ENCODE measurements at regions not wholly inside any gene's neighbourhood (a gene's known extent, or its start where the extent isn't known, plus 50 kb on each side); places are given as distances from the start of the nearest gene placed in this dataset.

DNA sequence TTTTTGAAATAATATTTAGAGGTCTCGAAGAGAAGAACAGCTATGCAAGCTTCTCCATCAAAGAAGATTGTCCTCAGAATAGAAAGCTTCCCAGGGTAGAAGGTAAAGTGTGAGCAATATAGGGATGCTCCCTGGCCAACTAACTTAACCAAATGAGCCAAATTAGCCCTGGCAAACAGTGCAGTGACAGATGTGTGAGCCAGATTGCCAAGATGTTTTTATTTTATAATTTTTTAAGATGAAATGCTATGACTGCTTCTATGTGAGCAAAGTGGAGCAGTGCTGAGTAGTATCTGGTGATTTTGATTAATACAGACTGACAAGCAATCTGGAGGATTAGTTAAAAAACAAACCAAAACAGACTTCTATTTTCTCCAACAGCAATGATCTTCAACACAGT lies 202.1 kb downstream of the NOVA1 start:
- DNase-seq, result no peak

DNA sequence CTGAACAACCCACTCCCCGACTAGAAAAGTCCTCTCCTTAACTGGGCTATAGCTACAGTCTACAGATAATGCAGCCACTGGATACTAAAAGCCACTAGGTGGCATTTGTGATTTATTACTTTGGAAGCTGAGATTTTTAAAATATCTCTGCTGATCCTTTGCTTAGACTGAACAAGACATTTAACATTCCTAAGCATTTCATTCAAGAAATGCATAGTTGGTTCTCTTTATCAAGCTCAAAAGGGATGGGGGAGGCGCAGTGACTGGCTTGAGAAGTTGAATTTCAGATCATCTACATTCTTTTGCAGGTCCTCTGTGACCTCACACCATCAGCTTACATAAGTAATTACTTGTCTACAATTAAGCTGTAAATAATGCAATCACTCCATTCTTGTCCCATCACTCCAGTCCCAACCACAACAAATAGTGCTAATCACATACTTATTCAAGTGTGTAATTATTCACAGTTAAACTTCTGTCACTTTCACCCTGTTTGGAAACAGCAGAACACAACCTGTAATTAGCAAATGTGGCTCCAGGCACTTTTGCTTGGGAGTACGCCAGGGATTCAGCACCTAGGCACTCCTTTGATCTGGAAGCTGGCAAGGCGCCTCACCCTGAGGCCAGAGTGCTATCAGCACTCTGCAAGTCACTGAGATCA lies 203.6 kb downstream of the NOVA1 start:
- no peak for DNase-seq

DNA sequence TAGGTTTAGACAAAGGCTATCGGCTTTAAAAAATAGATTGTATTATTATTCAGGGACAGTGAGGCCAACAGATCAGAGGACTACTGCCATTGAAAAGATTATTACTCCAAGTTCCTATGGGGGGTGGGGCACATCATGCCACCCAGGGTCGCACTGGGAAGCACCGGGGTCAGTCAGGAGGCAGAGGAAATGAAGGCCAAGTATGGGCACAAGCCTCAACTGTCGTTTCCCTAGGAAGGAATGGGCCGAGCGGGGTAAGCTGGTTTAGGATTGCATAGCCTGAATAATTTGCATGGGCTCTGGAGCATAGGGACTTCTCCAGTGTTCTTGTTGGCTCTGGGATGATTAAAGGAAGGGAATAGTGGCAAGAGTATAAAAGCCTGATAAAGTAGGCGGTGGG lies 205.3 kb downstream of the NOVA1 start:
- no peak for DNase-seq

DNA sequence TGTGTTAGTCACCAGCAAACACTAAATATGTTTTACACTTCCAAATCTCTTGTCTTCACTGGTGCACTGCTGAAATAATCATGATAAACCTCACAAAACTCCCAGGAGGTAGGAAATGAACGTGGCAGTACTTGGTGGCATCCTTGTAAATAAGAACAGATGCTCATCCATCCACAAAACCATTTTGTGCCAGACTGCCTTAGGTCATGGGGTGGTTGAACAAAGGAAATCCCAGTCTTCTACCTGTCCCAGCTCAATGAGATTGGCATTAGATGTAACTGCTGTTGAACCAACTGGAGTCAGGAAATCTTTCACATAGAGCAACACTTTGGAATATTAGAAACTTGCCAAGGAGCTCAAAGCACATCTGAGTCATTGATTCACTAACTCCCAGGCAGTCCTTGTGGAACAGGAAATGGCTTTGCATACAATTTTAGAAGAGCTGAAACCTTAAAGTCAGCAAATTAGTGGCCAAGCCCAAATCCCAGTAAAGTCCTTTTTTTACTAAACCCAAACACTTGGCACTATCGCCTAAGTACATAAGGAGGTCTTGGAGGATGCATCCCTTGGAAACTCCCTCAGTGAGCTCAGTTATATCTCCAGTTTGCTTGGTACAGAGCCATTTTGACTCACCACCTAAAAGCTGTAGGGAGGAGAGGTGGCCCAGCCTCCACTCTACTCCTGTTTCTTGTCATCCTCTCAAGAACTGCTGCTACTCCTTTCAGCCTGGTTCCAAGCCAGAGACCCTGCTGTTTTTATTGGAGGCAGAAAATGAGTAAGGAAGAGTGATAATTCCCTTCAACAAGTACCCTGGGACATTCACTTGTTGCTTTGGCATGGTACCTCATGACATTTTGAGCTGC lies 208.0 kb downstream of the NOVA1 start:
- DNase-seq, result no peak

DNA sequence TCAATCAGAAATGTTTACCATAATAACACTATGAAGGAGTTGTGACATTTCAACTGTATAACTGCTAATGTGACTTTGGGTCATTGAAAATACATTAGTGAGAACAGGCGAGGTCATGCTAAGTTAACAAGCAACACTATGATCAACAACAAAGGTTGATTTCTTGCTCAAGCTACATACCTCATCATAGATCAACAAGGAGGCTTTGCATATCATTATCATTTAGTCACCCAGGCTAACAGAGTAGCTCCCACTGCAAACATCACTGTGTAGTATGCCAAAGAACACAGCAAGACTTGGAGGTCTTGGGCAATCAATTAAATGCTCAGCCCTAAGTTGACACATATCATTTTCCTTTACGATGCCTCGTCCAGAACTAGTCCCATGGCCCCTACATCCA lies 212.5 kb downstream of the NOVA1 start:
- no peak for DNase-seq

DNA sequence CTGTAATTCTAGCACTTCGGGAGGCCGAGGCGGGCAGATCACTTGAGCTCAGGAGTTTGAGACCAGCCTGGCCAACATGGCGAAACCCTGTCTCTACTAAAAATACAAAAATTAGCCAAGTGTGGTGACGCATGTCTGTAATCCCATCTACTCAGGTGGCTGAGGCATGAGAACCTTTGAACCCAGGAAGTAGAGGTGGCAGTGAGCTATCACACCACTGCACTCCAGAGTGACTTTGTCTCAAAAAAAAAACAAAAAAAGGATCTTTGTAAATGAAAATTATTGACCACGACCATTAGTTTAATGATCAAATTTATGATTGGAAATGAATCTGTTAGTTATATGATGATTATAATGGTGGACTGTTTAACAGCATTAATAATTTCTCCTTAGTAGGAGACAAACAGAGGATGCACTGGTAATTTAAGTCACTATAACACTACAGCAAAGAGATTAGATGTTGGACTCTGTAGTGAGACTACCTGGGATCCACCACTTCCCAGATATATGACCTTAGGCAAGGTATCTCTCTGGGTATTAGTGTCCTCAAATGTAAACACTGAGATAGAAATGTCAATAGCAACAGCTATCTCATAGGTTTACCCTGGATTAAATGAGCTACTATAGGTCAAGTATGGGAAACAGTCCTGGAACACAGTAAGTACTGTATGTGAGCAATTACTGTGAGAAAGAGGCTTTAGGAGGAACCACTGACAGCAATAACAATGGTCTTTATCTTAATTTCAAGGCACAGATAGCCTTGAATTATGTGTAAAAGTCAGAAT lies 214.7 kb downstream of the NOVA1 start:
- DNase-seq, result no peak

DNA sequence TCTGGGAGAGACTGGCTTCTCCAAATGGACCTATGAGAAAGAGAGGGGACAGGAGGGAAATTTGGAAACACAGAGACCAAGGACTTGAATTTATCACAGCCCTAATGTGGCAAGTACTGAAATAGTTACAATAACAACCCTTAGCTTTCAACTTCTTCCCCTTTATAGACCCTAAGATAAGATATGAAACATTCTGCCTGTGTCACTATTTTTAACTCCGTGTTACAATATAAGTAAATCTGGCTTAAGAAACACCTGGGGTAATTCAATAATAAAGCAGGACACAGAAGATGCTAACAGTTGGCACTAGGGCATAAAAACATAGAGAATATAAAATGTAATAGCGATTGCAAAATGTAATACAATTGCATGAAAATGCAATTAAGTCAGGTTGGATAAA lies 216.4 kb downstream of the NOVA1 start:
- DNase-seq, result no peak

DNA sequence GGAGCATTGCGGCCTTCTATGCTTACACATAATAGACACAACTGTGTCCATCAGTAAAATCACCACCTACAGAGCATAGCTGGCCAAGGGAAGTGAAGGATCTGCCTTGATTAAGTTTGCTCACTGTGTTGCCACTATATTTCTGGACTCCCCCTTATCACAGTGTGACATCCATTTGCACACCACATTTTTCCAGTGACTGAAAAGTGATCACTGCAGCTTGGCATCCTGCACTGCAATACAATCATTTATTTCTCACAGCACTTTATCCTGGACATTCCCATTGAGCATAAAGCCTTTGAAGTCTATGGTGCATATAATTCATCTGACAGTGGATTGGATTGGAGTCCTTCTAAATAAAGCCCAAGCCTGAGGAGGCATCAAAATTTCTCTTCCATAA lies 217.2 kb downstream of the NOVA1 start:
- no peak for DNase-seq

DNA sequence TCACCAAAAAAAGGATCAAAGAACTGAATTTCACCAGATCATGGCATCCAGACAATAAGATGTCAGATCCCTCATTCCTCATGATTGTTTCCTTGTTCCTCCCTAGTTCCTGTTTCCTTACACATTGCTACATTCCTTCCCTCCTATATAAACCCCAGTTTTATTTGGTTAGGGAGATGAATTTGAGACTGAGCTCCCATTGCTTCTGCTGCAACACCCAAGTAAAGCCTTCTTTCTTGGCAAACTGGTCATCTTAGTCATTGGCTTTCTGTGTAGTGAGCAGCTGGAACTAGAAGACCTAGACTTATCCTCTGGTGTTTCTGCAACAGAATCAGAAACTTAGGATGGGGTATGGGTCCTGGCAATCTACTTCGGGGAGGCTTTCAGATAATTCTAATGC lies 217.9 kb downstream of the NOVA1 start:
- no peak for DNase-seq

DNA sequence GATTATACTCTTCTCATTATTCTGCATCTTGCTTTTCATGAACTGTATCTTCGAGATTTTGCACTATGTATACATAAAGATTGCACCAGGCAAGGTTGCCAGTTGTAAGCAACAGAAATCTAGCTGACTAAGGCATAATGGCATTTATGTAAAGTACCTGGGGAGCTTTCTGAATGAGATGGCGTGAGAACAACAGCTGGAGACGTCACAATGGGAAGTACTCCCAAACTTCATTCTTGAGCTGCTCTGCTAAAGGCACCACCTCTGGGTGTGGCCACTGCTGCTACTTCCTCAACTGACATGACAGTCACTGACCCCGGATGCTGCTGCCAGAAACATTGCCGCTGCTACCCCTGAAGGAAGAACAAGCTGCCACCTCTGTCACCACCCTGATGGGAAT lies 220.7 kb downstream of the NOVA1 start:
- no peak for DNase-seq

DNA sequence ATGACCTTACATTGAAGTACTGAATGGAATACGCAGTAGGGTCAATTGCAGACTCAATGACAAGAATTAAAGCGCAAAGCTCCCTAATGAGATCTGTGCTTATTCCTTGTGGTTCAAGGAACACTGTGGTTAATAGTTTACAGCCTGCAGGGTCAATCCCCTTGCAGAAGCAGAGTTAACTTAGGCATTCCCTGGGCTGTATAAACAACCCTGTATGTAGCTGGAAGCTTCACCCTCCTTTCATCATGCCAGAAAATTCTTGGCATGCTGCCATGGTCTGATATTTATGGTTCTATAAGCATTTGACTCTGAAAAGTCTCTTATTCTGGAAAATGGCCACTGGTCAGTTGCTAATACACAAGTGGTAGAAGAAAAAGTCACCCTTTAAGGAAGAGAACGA lies 227.7 kb downstream of the NOVA1 start:
- DNase-seq, result no peak

DNA sequence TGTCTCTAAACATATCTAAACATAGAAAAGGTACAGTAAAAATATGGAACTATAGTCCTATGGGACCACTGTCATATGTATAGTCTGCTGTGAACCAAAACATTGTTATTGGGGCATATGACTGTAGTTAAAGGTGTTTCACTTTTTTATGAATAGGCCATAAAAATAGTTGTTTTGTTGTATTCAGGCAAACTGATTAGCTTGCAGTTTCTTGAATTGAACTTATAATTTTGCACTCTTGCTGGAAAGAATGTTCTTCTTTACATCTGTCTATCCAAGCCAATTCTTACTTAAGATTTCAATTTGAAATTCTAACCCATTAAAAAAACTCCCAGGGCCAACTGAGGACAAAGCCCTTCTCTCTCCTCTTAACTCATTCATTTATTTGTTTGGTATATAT lies 234.1 kb downstream of the NOVA1 start:
- no peak for DNase-seq

DNA sequence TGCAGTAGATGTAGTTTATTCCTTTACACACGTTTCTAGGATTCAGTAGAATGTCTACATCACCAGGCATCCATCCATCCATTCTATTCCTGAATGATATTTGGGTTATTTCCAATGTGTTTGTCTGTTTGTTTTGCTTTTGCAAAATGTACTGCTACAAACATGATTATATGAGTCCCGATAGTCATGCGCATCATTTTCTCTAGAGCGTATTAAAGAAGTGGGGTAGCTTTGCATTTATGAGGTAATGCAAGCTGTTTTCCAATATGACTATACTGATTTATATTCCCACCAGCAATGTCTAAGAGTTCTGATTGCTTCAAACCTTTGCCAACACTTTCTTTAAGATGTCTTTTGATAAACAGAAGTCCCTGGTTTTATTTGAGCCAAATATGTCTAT lies 253.2 kb downstream of the NOVA1 start:
- no peak for DNase-seq

DNA sequence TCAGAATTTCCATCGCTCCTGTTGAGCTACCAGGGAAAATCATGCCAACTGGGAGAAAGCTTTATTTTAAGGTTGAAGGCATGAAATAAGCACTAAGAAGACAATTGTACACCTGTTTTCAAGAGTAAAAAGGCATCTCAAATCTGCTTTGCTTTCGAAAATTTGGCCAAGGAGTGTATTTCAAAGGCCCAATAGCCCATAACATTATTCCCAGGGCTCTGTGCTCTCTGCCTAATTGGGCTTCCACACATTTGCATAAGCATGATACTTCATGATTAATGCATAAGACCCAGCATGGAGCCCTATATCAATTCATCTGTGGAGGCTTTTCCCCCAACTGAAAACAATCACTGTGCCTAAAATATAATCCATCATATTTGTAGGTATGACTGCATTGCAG lies 258.5 kb downstream of the NOVA1 start:
- DNase-seq, result no peak

DNA sequence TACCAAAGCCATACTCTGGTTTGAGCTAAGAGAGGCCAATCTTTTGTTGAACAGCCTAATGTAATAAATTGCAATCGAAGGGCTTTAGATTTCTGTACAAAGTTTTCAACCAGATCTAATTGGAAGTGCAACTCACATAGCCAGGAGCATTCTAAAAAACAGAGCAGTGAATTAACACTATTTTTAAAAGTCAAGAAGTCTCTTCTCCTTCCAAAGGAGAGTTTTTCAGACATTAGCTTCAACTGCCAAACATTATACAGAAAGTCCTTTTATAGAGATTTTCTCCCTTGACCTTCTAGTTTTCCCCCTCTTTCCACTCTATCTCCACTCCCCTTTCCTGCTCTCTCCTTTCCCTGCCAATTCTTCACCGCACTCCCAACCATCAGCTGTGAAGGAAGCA lies 259.6 kb downstream of the NOVA1 start:
- no peak for DNase-seq

DNA sequence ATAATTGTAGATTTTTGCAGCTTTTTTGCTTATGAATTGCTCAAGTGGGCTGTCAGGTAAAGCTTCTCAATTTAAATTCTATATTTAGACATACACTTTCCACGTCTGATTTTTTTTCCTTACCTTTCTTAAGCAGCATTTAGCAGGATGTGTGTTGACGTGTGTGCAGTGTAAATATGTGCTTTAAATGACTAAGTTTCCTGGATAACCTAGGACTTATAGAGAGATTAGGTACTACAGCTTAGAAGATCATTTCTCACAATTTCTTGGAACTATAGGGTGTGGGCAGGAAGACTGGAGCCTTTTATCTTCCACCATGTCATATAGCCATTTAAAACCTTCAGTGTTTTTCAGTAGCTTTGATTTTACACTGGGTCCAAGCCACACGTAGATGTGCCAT lies 263.5 kb downstream of the NOVA1 start:
- no peak for DNase-seq

DNA sequence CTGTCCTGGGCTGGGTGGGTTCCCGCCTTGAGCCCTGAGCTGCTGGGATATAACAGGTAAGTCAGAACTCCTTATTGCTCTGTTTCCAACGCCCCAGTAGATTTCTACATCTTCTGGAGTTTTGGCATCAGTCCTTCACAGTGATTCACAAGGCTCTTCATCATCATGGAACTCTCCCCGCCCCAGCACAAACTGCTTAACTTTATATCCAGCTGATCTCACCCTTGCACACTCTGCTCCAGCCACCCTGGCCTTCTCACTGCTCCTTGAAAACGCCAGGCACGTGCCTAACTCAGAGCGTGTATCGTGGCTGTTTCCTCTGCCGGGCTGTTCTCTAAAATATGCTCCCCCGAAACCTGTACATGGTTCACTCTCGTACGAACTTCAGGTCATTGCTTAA lies 264.9 kb downstream of the NOVA1 start:
- no peak for DNase-seq

DNA sequence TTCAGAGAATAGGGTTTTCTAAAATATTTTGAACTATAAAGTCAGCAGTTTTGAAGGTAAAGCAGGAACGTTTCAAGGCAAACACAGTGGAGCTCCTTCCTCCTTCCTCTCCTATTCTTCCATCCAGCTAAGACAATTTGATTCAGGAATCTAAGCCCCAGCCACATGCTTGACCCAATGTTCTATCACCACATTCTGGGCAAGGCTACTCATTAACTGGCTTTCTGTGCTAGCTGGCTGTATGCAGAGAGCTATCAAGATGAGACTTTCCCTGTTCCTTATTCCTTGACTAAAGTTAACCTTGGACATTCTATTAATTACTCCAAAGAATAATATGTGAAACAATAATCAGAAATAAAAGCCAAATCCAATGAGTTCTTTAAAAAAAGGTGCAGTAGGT lies 266.9 kb downstream of the NOVA1 start:
- DNase-seq, result no peak

DNA sequence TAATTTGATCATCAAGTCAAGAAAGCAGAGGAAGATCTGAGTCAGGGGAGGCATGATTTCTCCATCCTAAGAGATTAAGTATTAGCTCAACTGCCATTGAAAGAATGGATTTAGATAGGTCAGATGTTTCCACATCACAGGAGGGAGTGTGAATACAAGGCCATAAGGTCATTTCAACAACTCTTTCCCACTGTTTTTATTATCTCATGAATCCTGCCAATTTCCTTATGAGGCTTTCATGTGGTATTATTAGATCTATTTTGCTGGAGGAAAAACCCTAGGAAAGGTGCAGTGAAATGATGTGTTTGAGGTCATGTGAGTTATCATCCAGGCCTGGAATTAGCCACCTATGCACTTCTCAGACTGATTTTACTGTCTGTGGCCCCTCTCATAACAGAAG lies 269.0 kb downstream of the NOVA1 start:
- no peak for DNase-seq

DNA sequence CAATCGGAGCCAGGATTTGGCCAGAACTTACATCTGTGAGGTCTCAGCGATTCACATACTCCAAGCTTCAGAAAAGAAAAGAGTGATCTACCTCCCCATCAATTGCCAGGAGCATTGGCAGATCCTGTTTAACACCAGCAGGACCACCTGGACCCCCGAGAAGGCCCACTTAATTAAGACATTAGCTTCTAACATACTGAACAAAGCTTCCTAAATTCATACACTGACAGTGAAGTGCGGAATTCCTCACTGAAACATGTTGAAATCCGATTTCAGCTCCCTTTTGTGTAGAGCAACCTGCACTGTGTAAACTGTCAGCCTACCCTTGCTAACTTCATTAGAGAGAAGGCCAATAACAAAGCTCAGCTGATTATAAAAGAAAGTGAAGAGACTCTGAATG lies 274.0 kb downstream of the NOVA1 start:
- no peak for DNase-seq

DNA sequence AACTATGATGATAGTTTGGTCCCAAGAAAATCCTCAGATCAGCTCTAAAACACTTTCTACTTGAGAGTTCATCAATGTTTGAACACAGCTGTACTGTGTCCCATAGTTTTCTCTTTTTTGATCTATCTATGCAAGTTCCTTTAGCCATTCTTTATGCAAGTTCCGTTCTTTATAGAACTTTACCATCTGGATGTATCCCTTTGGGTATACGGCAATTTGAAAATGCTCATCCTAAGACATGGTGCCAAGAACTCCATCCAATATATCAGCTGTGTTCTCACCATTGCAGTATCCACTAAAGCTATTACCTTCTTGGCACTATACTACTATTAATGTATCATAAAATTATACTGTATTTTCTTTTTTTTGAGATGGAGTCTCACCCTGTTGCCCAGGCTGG lies 276.9 kb downstream of the NOVA1 start:
- no peak for DNase-seq

DNA sequence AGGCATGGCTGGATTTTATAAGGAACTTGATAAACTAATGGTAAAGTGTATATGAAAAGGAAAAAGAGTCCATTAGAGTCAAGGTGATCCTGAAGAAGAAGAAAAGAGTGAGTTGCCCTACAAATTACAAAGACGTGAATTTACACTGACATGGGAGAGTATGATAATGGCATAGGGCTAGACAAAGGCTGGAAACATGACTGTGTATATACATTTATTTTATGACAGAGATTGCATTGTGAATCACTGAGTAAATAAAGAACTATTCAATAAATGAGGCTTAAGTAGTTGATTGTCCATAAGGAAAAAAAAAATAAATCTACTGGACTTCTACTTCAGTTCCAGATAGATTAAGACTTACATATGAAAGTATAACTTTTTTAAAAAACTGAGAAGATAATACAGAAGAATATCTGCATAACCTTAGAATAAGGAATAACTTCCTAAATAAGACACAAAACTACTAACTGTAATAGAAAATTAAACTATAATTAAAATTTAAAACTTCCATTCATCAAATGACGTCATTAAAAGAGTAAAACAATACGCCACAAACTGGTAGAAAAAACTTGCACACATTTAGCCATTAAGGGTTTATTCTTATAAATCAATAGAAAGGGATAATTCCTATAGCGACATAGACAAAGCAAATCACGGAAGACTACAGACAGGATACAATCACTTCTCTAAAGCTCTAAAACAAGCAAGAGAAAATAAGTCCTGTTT lies 278.5 kb downstream of the NOVA1 start:
- DNase-seq, result no peak

DNA sequence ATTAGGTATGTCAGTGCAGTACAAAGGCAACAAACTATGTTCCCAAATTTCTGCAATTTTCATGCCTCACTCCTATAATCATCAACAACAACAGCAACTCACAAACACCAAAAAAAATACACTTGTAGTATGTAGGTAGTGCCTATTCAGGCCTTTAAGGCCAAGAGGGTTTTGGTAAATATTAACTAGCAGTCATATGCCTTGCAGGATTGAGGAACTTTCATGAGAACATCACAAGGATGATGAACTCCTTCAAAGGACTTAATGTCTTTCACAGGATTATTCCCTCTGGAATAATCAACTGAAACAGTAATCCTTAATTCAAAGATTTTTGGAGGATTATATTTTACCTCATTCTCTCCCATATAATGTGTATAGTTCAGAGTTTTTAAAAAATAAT lies 293.8 kb downstream of the NOVA1 start:
- no peak for DNase-seq

Measured in bone marrow (tissue), 2 donors.